Keratinocyte (primary cell): ENCODE measurements at regions not wholly inside any gene's neighbourhood (a gene's known extent, or its start where the extent isn't known, plus 50 kb on each side); places are given as distances from the start of the nearest gene placed in this dataset.

Source experiments
- EZH2 ChIP-seq: IDR thresholded peaks from one replicate; pipeline ENCODE4 v1.6.1; 2012; ENCODE audit warnings: inconsistent platforms, mild to moderate bottlenecking, low read length, moderate library complexity
- TF ChIP-seq, protein P1 (sequence below), 3 experiments: IDR thresholded peaks in 1 of 3; conservative IDR thresholded peaks in 1 of 3; optimal IDR thresholded peaks in 1 of 3; 2 replicates in 2 of 3; 3 replicates in 1 of 3; pipeline versions ENCODE3 to v1.5.1; 2011; ENCODE audit warnings: low read length in 3 of 3, mild to moderate bottlenecking in 3 of 3, moderate library complexity in 2 of 3, control low read depth in 1 of 3, inconsistent platforms in 1 of 3; ENCODE audit not compliant: insufficient read depth in 2 of 3; ENCODE audit errors: extremely low read depth in 1 of 3

DNA sequence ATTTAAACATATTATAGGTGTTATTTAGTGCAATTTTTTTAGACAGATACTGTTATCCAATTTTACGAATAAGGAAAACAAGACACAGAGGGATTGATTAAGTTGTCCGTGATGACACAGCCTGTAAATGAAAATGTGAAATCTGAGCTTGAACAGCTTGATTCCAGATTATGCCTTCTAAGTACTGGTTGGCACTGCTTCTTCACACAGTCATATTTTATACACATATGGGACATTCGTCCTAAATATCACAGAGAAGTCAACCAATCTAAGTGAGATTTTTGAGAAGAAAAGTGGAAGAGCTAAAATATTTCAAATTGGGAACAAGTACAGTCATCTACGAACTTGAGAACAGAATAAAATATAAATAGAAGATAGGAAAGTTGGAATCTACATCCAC, 756.3 kb downstream of the BCKDHB start:
- TF ChIP-seq, protein P1, sequence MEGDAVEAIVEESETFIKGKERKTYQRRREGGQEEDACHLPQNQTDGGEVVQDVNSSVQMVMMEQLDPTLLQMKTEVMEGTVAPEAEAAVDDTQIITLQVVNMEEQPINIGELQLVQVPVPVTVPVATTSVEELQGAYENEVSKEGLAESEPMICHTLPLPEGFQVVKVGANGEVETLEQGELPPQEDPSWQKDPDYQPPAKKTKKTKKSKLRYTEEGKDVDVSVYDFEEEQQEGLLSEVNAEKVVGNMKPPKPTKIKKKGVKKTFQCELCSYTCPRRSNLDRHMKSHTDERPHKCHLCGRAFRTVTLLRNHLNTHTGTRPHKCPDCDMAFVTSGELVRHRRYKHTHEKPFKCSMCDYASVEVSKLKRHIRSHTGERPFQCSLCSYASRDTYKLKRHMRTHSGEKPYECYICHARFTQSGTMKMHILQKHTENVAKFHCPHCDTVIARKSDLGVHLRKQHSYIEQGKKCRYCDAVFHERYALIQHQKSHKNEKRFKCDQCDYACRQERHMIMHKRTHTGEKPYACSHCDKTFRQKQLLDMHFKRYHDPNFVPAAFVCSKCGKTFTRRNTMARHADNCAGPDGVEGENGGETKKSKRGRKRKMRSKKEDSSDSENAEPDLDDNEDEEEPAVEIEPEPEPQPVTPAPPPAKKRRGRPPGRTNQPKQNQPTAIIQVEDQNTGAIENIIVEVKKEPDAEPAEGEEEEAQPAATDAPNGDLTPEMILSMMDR (optimal IDR thresholded peaks at IDR 0.05 in 1 of 3, IDR thresholded peaks at IDR 0.05 in 1 of 3, conservative IDR thresholded peaks at IDR 0.05 in 1 of 3; ENCODE audit: extremely low read depth in 1 of 3, insufficient read depth in 2 of 3, low read length in 3 of 3), result no peak
- TF ChIP-seq EZH2, result no peak
